HepG2 (cell line): ENCODE measurements at regions not wholly inside any gene's neighbourhood (a gene's known extent, or its start where the extent isn't known, plus 50 kb on each side); places are given as distances from the start of the nearest gene placed in this dataset.

Experiments used
- ATAC-seq: fragments of 200-7000 bp; cut with Tn5 transposase; 3 replicates; pipeline ENCODE4 v1.9.1; 2020; ENCODE audit warnings: mild to moderate bottlenecking, moderate library complexity
- BruUV-seq: library from RNA; stranded (reverse); fragments of 400-500 nt; replicated peaks from 2 replicates; lab custom pipeline; 2021; lab: Mats Ljungman, UMichigan
- CTCF ChIA-PET: fragments of 300-600 bp; formaldehyde crosslinking; extraction: SDS; loops from one replicate; lab custom pipeline; 2021; ENCODE audit warnings: low total read pairs, inconsistent platforms, low intra/inter-chr PET ratio; lab: Yijun Ruan, JAX
- POLR2A ChIA-PET: fragments of 350-600 bp; sonication (Branson Sonifier 250); formaldehyde crosslinking; loops from one replicate; lab custom pipeline; 2020; ENCODE audit warnings: antibody characterized with exemption, inconsistent platforms; lab: Yijun Ruan, JAX
- DNase-seq: peaks from one replicate; pipeline ENCODE4 v3.0.0-alpha.2; 2015; ENCODE audit warnings: low spot score
- FAIRE-seq: peaks from 3 replicates; lab custom pipeline; 2011; peaks lifted over from hg19 to GRCh38; lab: Jason Lieb, UNC
- H2AFZ ChIP-seq: one replicate; pipeline ENCODE4 v1.6.1; 2011; ENCODE audit warnings: low read length, inconsistent platforms
- H3K27ac ChIP-seq: fragments of 300-600 bp; 3 replicates; pipeline ENCODE4 v1.8.0; 2011; ENCODE audit warnings: mixed run types, mild to moderate bottlenecking, mixed read lengths, low read length, inconsistent platforms; ENCODE audit not compliant: insufficient read depth; ENCODE audit errors: extremely low read length
- H3K27me3 ChIP-seq, 2 experiments: fragments of 200-600 bp in 1 of 2; 2 replicates in 1 of 2; 3 replicates in 1 of 2; pipeline versions ENCODE4 v1.6.0 to v1.8.0; 2011; ENCODE audit warnings: low read length in 2 of 2, mild to moderate bottlenecking in 2 of 2, moderate library complexity in 2 of 2, inconsistent platforms in 1 of 2; ENCODE audit not compliant: insufficient read depth in 2 of 2, control insufficient read depth in 1 of 2
- H3K36me3 ChIP-seq, 2 experiments: fragments of 200-600 bp in 1 of 2; replicated peaks in 1 of 2; 2 replicates in 1 of 2; 3 replicates in 1 of 2; pipeline versions ENCODE4 v1.5.1 to v1.8.0; 2011; ENCODE audit warnings: low read length in 2 of 2, inconsistent platforms in 1 of 2; ENCODE audit not compliant: insufficient read depth in 2 of 2, control insufficient read depth in 1 of 2
- H3K4me1 ChIP-seq: 2 replicates; pipeline ENCODE4 v1.5.1; 2012; ENCODE audit warnings: low read length, inconsistent platforms; ENCODE audit not compliant: insufficient read depth
- H3K4me2 ChIP-seq: 2 replicates; pipeline ENCODE4 v1.6.0; 2011; ENCODE audit warnings: low read depth, low read length, inconsistent platforms
- H3K4me3 ChIP-seq, 3 experiments: fragments of 200-600 bp in 1 of 3; sonication (generic), shearing (Covaris generic) in 1 of 3; replicated peaks in 1 of 3; 2 replicates each; pipeline ENCODE4 v1.5.1; 2011 to 2016; ENCODE audit warnings: low read length in 3 of 3, inconsistent platforms in 2 of 3, low read depth in 2 of 3, mild to moderate bottlenecking in 2 of 3, control low read depth in 1 of 3, mixed read lengths in 1 of 3; ENCODE audit not compliant: insufficient read depth in 1 of 3
- H3K79me2 ChIP-seq: one replicate; pipeline ENCODE4 v1.6.1; 2011; ENCODE audit warnings: low read length, inconsistent platforms; ENCODE audit not compliant: insufficient read depth
- H3K9ac ChIP-seq: 2 replicates; pipeline ENCODE4 v1.6.0; 2011; ENCODE audit warnings: mild to moderate bottlenecking, low read depth, low read length, inconsistent platforms; ENCODE audit not compliant: insufficient read depth
- H3K9me3 ChIP-seq: 2 replicates; pipeline ENCODE4 v1.5.1; 2012; ENCODE audit warnings: mild to moderate bottlenecking, low read length
- H4K20me1 ChIP-seq: 2 replicates; pipeline ENCODE4 v1.6.0; 2011; ENCODE audit warnings: inconsistent platforms, mild to moderate bottlenecking, low read length, moderate library complexity; ENCODE audit not compliant: insufficient read depth
- KDM3A ChIP-seq: IDR thresholded peaks from 2 replicates; pipeline ENCODE4 v1.6.1; 2018; ENCODE audit warnings: low read depth, missing compliant biosample characterization
- KDM5B ChIP-seq: sonication (generic); formaldehyde crosslinking; IDR thresholded peaks from 2 replicates; pipeline ENCODE4 v1.4.0; 2020; ENCODE audit warnings: missing genetic modification reagents, mild to moderate bottlenecking, borderline replicate concordance
- NFKBIZ ChIP-seq: IDR thresholded peaks from 2 replicates; pipeline ENCODE4 v1.6.1; 2018; ENCODE audit warnings: missing genetic modification reagents, missing compliant biosample characterization
- ZNF20 ChIP-seq: sonication (generic); formaldehyde crosslinking; IDR thresholded peaks from 2 replicates; pipeline ENCODE4 v1.4.0; 2020; ENCODE audit warnings: mild to moderate bottlenecking, moderate library complexity, missing genetic modification reagents
- ZNF333 ChIP-seq: sonication (generic); formaldehyde crosslinking; IDR thresholded peaks from 2 replicates; pipeline ENCODE4 v1.4.0; 2020; ENCODE audit warnings: mild to moderate bottlenecking, missing genetic modification reagents, borderline replicate concordance
- ZNF543 ChIP-seq: sonication (generic); formaldehyde crosslinking; IDR thresholded peaks from 2 replicates; pipeline ENCODE4 v1.4.0; 2020; ENCODE audit warnings: mild to moderate bottlenecking, missing genetic modification reagents
- ZSCAN30 ChIP-seq: sonication (generic); formaldehyde crosslinking; IDR thresholded peaks from 2 replicates; pipeline ENCODE4 v1.5.0; 2020; ENCODE audit warnings: mild to moderate bottlenecking, missing genetic modification reagents
- WGBS: methylation state at CpG from one replicate; pipeline ENCODE4 v1.1.6; 2017; ENCODE audit warnings: low lambda C conversion rate; 5-methylcytosine and 5-hydroxymethylcytosine counted together
- in situ Hi-C: cut with HindIII; loops from 2 replicates; pipeline ENCODE4 v1.10.0; 2017; ENCODE audit warnings: low pct_unique_long_range_greater_than_20kb; ENCODE audit not compliant: extremely low pct_ligation_motif_present
- intact Hi-C: fragments of 100-400 bp; cut with micrococcal nuclease; formaldehyde crosslinking; loops from one replicate; pipeline ENCODE4 v1.10.0; 2022; ENCODE audit not compliant: unreplicated experiment
- TF ChIP-seq, protein P1 (sequence below): sonication (generic); formaldehyde crosslinking; conservative IDR thresholded peaks from 2 replicates; pipeline ENCODE4 v1.8.0; 2022; ENCODE audit warnings: low read depth, missing genetic modification reagents
- TF ChIP-seq, protein P2 (sequence below): sonication (generic); formaldehyde crosslinking; IDR thresholded peaks from 2 replicates; pipeline ENCODE4 v1.4.0; 2020; ENCODE audit warnings: mild to moderate bottlenecking, missing genetic modification reagents
- TF ChIP-seq, protein P3 (sequence below): sonication (generic); formaldehyde crosslinking; IDR thresholded peaks from 2 replicates; pipeline ENCODE4 v1.5.0; 2020; ENCODE audit warnings: missing genetic modification reagents
- TF ChIP-seq, protein P4 (sequence below): sonication (generic); formaldehyde crosslinking; IDR thresholded peaks from 2 replicates; pipeline ENCODE4 v1.4.0; 2020; ENCODE audit warnings: missing genetic modification reagents, borderline replicate concordance

DNA sequence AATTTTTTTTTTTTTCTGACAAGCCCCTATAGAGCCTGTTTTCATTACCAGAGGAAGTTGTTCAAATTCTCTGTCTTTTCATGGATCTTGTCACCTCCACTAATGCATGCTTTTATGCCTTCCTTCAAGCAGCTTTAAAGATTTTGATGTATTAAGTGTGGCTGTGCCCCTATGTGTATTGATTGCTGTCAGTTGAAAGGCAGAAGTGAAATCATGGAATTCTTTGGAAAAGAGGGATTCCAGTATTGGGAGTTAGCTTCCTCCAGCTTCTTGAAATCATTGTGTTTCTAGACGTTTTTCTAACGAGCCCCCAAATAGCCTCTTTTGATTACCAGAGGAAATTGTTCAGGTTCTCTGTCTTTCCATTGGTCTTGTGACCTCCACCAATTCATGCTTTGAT is 655.6 kb downstream of the NLGN4Y start:
- no peak overlapping the region for H3K4me3 ChIP-seq
- WGBS = 0% methylated on average over 2 of the region's 2 CpGs
- H3K27me3 ChIP-seq = no peaks in the 10 kb centered on the region
- no peaks in the 10 kb centered on the region for H4K20me1 ChIP-seq
- H3K4me2 ChIP-seq = no peak overlapping the region
- ChIA-PET POLR2A (no interaction called here), CTCF (no interaction called here)
- H3K79me2 ChIP-seq = no peaks in the 10 kb centered on the region
- in situ Hi-C loops (loop anchor here (25.0 kb wide), 1 partner anchor 107 kb away; no protein-coding TSS in a partner anchor), intact Hi-C loops (no loop called here)
- DNase-seq (no peak), ATAC-seq (no peak), FAIRE-seq (no peak)
- H2AFZ ChIP-seq = no peak overlapping the region
- no TSS peak for BruUV-seq
- no peak overlapping the region for H3K9ac ChIP-seq
- no peak overlapping the region for H3K27ac ChIP-seq
- no peaks in the 10 kb centered on the region for H3K4me1 ChIP-seq
- no peaks in the 10 kb centered on the region for H3K9me3 ChIP-seq
- no peaks in the 10 kb centered on the region for H3K36me3 ChIP-seq
- TF ChIP-seq, protein P1, sequence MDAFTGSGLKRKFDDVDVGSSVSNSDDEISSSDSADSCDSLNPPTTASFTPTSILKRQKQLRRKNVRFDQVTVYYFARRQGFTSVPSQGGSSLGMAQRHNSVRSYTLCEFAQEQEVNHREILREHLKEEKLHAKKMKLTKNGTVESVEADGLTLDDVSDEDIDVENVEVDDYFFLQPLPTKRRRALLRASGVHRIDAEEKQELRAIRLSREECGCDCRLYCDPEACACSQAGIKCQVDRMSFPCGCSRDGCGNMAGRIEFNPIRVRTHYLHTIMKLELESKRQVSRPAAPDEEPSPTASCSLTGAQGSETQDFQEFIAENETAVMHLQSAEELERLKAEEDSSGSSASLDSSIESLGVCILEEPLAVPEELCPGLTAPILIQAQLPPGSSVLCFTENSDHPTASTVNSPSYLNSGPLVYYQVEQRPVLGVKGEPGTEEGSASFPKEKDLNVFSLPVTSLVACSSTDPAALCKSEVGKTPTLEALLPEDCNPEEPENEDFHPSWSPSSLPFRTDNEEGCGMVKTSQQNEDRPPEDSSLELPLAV (CRISPR knock-in tag) = no peak
- TF ChIP-seq, protein P2, sequence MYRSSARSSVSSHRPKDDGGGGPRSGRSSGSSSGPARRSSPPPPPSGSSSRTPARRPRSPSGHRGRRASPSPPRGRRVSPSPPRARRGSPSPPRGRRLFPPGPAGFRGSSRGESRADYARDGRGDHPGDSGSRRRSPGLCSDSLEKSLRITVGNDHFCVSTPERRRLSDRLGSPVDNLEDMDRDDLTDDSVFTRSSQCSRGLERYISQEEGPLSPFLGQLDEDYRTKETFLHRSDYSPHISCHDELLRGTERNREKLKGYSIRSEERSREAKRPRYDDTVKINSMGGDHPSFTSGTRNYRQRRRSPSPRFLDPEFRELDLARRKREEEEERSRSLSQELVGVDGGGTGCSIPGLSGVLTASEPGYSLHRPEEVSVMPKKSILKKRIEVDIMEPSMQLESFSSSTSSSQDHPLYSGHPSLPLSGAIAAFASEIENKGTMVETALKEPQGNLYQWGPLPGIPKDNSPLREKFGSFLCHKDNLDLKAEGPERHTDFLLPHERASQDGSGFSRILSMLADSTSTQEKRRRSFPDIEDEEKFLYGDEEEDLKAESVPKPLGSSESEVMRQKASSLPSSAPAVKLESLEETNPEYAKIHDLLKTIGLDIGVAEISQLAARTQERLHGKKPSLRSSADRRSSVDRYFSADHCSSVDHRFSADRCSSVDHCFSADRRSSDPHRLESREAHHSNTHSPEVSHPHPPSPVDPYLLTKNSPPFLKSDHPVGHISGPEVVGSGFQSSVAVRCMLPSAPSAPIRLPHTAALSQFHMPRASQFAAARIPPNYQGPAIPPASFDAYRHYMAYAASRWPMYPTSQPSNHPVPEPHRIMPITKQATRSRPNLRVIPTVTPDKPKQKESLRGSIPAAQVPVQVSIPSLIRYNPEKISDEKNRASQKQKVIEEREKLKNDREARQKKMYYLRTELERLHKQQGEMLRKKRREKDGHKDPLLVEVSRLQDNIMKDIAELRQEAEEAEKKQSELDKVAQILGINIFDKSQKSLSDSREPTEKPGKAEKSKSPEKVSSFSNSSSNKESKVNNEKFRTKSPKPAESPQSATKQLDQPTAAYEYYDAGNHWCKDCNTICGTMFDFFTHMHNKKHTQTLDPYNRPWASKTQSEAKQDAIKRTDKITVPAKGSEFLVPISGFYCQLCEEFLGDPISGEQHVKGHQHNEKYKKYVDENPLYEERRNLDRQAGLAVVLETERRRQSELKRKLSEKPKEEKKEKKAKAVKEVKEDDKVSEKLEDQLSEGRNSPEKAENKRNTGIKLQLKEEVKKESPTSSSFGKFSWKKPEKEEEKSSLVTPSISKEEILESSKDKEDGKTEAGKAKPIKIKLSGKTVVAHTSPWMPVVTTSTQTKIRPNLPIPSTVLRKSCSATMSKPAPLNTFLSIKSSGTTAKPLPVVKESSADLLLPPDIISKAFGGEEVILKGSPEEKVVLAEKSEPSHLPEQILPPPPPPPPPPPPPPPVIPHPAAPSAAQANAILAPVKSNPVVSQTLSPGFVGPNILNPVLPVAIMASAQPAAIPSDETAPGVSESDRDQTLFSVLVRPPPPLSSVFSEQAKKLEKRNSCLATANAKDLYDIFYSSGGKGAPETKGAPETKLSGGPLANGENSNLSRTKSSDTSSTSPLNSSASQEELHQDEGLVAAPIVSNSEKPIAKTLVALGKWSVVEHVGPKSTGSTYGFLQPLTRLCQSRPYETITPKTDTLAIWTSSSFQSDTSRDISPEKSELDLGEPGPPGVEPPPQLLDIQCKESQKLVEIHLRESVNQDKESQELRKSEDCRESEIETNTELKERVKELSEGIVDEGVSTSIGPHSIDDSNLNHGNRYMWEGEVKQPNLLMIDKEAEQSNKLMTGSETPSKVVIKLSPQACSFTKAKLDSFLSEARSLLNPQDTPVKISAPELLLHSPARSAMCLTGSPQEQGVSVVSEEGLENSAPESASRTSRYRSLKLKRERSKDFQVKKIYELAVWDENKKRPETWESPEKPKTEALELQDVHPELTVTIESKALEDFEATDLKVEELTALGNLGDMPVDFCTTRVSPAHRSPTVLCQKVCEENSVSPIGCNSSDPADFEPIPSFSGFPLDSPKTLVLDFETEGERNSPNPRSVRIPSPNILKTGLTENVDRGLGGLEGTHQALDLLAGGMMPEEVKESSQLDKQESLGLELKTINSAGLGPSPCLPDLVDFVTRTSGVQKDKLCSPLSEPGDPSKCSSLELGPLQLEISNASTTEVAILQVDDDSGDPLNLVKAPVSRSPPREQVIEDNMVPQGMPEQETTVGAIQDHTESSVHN (CRISPR knock-in tag) = no peak
- TF ChIP-seq KDM5B (no peak), ZNF543 (CRISPR knock-in tag) (no peak), KDM3A (CRISPR knock-in tag) (no peak), ZNF20 (CRISPR knock-in tag) (no peak), ZSCAN30 (no peak), NFKBIZ (no peak), ZNF333 (CRISPR knock-in tag) (no peak)
- TF ChIP-seq, protein P3, sequence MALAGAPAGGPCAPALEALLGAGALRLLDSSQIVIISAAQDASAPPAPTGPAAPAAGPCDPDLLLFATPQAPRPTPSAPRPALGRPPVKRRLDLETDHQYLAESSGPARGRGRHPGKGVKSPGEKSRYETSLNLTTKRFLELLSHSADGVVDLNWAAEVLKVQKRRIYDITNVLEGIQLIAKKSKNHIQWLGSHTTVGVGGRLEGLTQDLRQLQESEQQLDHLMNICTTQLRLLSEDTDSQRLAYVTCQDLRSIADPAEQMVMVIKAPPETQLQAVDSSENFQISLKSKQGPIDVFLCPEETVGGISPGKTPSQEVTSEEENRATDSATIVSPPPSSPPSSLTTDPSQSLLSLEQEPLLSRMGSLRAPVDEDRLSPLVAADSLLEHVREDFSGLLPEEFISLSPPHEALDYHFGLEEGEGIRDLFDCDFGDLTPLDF (CRISPR knock-in tag) = no peak
- TF ChIP-seq, protein P4, sequence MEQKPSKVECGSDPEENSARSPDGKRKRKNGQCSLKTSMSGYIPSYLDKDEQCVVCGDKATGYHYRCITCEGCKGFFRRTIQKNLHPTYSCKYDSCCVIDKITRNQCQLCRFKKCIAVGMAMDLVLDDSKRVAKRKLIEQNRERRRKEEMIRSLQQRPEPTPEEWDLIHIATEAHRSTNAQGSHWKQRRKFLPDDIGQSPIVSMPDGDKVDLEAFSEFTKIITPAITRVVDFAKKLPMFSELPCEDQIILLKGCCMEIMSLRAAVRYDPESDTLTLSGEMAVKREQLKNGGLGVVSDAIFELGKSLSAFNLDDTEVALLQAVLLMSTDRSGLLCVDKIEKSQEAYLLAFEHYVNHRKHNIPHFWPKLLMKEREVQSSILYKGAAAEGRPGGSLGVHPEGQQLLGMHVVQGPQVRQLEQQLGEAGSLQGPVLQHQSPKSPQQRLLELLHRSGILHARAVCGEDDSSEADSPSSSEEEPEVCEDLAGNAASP = no peak
